WTC11 (cell line): ENCODE measurements at regions not wholly inside any gene's neighbourhood (a gene's known extent, or its start where the extent isn't known, plus 50 kb on each side); places are given as distances from the start of the nearest gene placed in this dataset.

Source experiments
- CREB1 ChIP-seq: sonication (generic); formaldehyde crosslinking; IDR thresholded peaks from 2 replicates; pipeline ENCODE4 v1.8.0; 2023; ENCODE audit warnings: mild to moderate bottlenecking, missing genetic modification reagents
- ELF4 ChIP-seq: sonication (generic); formaldehyde crosslinking; IDR thresholded peaks from 2 replicates; pipeline ENCODE4 v1.8.1; 2022; ENCODE audit warnings: low read depth, mild to moderate bottlenecking, moderate library complexity, missing genetic modification reagents
- FOXP1 ChIP-seq: sonication (generic); formaldehyde crosslinking; IDR thresholded peaks from 2 replicates; pipeline ENCODE4 v1.8.0; 2022; ENCODE audit warnings: missing genetic modification reagents, mild to moderate bottlenecking, moderate library complexity, borderline replicate concordance
- JAZF1 ChIP-seq: fragments of 250-450 bp; sonication (Bioruptor Pico); IDR thresholded peaks from 2 replicates; pipeline ENCODE4 v1.9.0; 2021; ENCODE audit warnings: moderate library complexity, mild to moderate bottlenecking, inconsistent platforms
- JUN ChIP-seq: sonication (generic); formaldehyde crosslinking; IDR thresholded peaks from 2 replicates; pipeline ENCODE4 v1.8.0; 2023; ENCODE audit warnings: mild to moderate bottlenecking, missing genetic modification reagents
- MYBL2 ChIP-seq: sonication (generic); formaldehyde crosslinking; IDR thresholded peaks from 2 replicates; pipeline ENCODE4 v1.8.1; 2023; ENCODE audit warnings: mild to moderate bottlenecking, moderate library complexity, missing genetic modification reagents
- NR1H2 ChIP-seq: sonication (generic); formaldehyde crosslinking; IDR thresholded peaks from 2 replicates; pipeline ENCODE4 v1.9.0; 2021; ENCODE audit warnings: mild to moderate bottlenecking, moderate library complexity, missing genetic modification reagents
- TEAD1 ChIP-seq: sonication (generic); formaldehyde crosslinking; IDR thresholded peaks from 2 replicates; pipeline ENCODE4 v1.8.0; 2022; ENCODE audit warnings: mild to moderate bottlenecking, missing genetic modification reagents
- TP53 ChIP-seq: sonication (generic); formaldehyde crosslinking; IDR thresholded peaks from 2 replicates; pipeline ENCODE4 v1.8.1; 2023; ENCODE audit warnings: mild to moderate bottlenecking, missing genetic modification reagents
- TF ChIP-seq, protein P1 (sequence below): fragments of 200-600 bp; IDR thresholded peaks from 2 replicates; pipeline ENCODE4 v1.8.0; 2022; ENCODE audit warnings: antibody characterized with exemption
- TF ChIP-seq, protein P2 (sequence below): sonication (generic); formaldehyde crosslinking; IDR thresholded peaks from 2 replicates; pipeline ENCODE4 v1.8.0; 2022; ENCODE audit warnings: mild to moderate bottlenecking, missing genetic modification reagents
- TF ChIP-seq, protein P3 (sequence below): sonication (generic); formaldehyde crosslinking; IDR thresholded peaks from 2 replicates; pipeline ENCODE4 v1.8.1; 2022; ENCODE audit warnings: mild to moderate bottlenecking, missing genetic modification reagents, moderate library complexity, borderline replicate concordance
- TF ChIP-seq, protein P4 (sequence below): fragments of 250-450 bp; sonication (Bioruptor Pico); IDR thresholded peaks from 2 replicates; pipeline ENCODE4 v2.1.2; 2022; ENCODE audit warnings: mild to moderate bottlenecking, moderate library complexity
- TF ChIP-seq, protein P5 (sequence below): sonication (generic); formaldehyde crosslinking; IDR thresholded peaks from 2 replicates; pipeline ENCODE4 v1.8.0; 2022; ENCODE audit warnings: mild to moderate bottlenecking, missing genetic modification reagents

DNA sequence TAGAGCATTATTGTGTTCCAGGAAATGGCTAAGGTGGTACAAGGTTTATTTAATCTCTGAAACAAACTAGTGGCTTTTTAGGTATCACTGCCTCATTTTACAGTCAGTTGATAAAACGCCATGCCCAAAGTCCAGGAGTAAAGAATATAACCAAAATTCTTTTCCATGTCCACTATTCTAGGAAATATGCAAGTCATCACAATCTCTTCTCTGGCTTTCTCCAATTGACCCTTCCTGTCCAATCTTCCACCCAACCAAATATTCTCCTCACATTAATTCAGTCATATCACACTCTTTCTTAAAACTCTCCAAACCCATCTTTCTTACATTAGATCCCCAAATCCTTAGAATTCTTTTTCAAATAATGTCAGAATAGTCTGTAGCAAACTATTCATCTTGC is 1110.0 kb upstream of the CDH8 start:
- no peak for TF ChIP-seq TP53
- TF ChIP-seq, protein P1, sequence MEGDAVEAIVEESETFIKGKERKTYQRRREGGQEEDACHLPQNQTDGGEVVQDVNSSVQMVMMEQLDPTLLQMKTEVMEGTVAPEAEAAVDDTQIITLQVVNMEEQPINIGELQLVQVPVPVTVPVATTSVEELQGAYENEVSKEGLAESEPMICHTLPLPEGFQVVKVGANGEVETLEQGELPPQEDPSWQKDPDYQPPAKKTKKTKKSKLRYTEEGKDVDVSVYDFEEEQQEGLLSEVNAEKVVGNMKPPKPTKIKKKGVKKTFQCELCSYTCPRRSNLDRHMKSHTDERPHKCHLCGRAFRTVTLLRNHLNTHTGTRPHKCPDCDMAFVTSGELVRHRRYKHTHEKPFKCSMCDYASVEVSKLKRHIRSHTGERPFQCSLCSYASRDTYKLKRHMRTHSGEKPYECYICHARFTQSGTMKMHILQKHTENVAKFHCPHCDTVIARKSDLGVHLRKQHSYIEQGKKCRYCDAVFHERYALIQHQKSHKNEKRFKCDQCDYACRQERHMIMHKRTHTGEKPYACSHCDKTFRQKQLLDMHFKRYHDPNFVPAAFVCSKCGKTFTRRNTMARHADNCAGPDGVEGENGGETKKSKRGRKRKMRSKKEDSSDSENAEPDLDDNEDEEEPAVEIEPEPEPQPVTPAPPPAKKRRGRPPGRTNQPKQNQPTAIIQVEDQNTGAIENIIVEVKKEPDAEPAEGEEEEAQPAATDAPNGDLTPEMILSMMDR, result no peak
- TF ChIP-seq, protein P2, sequence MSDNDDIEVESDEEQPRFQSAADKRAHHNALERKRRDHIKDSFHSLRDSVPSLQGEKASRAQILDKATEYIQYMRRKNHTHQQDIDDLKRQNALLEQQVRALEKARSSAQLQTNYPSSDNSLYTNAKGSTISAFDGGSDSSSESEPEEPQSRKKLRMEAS (CRISPR knock-in tag), result no peak
- no peak for TF ChIP-seq JUN (CRISPR knock-in tag)
- no peak for TF ChIP-seq MYBL2 (CRISPR knock-in tag)
- TF ChIP-seq FOXP1 (CRISPR knock-in tag), result no peak
- TF ChIP-seq, protein P3, sequence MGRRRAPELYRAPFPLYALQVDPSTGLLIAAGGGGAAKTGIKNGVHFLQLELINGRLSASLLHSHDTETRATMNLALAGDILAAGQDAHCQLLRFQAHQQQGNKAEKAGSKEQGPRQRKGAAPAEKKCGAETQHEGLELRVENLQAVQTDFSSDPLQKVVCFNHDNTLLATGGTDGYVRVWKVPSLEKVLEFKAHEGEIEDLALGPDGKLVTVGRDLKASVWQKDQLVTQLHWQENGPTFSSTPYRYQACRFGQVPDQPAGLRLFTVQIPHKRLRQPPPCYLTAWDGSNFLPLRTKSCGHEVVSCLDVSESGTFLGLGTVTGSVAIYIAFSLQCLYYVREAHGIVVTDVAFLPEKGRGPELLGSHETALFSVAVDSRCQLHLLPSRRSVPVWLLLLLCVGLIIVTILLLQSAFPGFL, result no peak
- TF ChIP-seq CREB1, result no peak
- no peak for TF ChIP-seq NR1H2 (CRISPR knock-in tag)
- TF ChIP-seq JAZF1 (CRISPR knock-in tag), result no peak
- TF ChIP-seq, protein P4, sequence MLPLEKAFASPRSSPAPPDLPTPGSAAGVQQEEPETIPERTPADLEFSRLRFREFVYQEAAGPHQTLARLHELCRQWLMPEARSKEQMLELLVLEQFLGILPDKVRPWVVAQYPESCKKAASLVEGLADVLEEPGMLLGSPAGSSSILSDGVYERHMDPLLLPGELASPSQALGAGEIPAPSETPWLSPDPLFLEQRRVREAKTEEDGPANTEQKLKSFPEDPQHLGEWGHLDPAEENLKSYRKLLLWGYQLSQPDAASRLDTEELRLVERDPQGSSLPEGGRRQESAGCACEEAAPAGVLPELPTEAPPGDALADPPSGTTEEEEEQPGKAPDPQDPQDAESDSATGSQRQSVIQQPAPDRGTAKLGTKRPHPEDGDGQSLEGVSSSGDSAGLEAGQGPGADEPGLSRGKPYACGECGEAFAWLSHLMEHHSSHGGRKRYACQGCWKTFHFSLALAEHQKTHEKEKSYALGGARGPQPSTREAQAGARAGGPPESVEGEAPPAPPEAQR (CRISPR knock-in tag), result no peak
- TF ChIP-seq ELF4 (CRISPR knock-in tag), result no peak
- no peak for TF ChIP-seq TEAD1 (CRISPR knock-in tag)
- TF ChIP-seq, protein P5, sequence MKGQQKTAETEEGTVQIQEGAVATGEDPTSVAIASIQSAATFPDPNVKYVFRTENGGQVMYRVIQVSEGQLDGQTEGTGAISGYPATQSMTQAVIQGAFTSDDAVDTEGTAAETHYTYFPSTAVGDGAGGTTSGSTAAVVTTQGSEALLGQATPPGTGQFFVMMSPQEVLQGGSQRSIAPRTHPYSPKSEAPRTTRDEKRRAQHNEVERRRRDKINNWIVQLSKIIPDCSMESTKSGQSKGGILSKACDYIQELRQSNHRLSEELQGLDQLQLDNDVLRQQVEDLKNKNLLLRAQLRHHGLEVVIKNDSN (CRISPR knock-in tag), result no peak
